Astrocyte (in vitro differentiated cells and primary cell): ENCODE measurements at regions not wholly inside any gene's neighbourhood (a gene's known extent, or its start where the extent isn't known, plus 50 kb on each side); places are given as distances from the start of the nearest gene placed in this dataset.
"Not testable (repeated sequence)": the region's sequence is repeated elsewhere in the genome, so short reads cannot be mapped to it uniquely, and the experiment has no call there.

Source experiments
- EZH2 ChIP-seq: IDR thresholded peaks from 2 replicates; pipeline ENCODE4 v1.6.1; 2012; ENCODE audit warnings: mild to moderate bottlenecking, low read length, inconsistent platforms; ENCODE audit not compliant: insufficient read depth
- TF ChIP-seq, protein P1 (sequence below): IDR thresholded peaks from 2 replicates; pipeline ENCODE4 v1.5.1; 2011; ENCODE audit warnings: low read depth, mild to moderate bottlenecking, inconsistent platforms, low read length, moderate library complexity; ENCODE audit not compliant: insufficient read depth

DNA sequence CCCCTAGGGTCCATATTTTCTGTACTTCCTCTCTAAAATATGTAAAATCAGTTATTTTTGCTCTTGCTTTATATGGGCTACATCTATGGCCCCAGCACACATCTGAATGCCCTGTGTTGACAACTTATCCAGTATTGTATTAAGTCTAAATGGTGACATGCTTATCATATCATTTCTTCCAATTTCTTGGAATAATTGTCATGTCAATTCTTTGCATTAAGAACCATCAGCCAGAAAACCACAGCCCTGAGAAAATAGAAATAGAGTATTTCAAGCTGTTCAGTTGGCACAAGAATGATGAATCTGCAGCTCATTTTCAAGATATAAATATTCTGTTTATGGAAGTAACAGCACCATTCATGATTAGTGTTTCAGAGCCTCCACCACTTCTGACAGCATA lies 421.8 kb downstream of the RPIA start:
- TF ChIP-seq, protein P1, sequence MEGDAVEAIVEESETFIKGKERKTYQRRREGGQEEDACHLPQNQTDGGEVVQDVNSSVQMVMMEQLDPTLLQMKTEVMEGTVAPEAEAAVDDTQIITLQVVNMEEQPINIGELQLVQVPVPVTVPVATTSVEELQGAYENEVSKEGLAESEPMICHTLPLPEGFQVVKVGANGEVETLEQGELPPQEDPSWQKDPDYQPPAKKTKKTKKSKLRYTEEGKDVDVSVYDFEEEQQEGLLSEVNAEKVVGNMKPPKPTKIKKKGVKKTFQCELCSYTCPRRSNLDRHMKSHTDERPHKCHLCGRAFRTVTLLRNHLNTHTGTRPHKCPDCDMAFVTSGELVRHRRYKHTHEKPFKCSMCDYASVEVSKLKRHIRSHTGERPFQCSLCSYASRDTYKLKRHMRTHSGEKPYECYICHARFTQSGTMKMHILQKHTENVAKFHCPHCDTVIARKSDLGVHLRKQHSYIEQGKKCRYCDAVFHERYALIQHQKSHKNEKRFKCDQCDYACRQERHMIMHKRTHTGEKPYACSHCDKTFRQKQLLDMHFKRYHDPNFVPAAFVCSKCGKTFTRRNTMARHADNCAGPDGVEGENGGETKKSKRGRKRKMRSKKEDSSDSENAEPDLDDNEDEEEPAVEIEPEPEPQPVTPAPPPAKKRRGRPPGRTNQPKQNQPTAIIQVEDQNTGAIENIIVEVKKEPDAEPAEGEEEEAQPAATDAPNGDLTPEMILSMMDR: not testable (repeated sequence)
- not testable (repeated sequence) for TF ChIP-seq EZH2
